ENCODE measurements at regions not wholly inside any gene's neighbourhood (a gene's known extent, or its start where the extent isn't known, plus 50 kb on each side); places are given as distances from the start of the nearest gene placed in this dataset.
A peak's percentile ranks its signal among the peaks of the same experiment; 100 is the strongest.

GRCh38 chr21:31583498-31583897 lies 76.0 kb upstream of the SOD1 start:
- no peak for ATAC-seq
- no peak for TF ChIP-seq ZC3H10 (CRISPR knock-in tag; IDR thresholded peaks at IDR 0.05)
- TF ChIP-seq ZFP30 (CRISPR knock-in tag; IDR thresholded peaks at IDR 0.05), result no peak

- ATAC-seq, result peak; percentile 95
- TF ChIP-seq ZNF565 (CRISPR knock-in tag; conservative IDR thresholded peaks at IDR 0.05; ENCODE audit: low read depth) (no peak), ISL1 (CRISPR knock-in tag; IDR thresholded peaks at IDR 0.05) (no peak), ZNF70 (CRISPR knock-in tag; IDR thresholded peaks at IDR 0.05) (no peak), TOX (CRISPR knock-in tag; IDR thresholded peaks at IDR 0.05; ENCODE audit: borderline replicate concordance) (no peak), ESRRG (CRISPR knock-in tag; IDR thresholded peaks at IDR 0.05) (no peak), PPARA (CRISPR knock-in tag; IDR thresholded peaks at IDR 0.05; ENCODE audit: borderline replicate concordance) (no peak), GLIS3 (CRISPR knock-in tag; IDR thresholded peaks at IDR 0.05) (no peak), ZNF8 (CRISPR knock-in tag; IDR thresholded peaks at IDR 0.05) (no peak), POU6F1 (CRISPR knock-in tag; IDR thresholded peaks at IDR 0.05; ENCODE audit: borderline replicate concordance, low read depth) (no peak), ARNTL (CRISPR knock-in tag; IDR thresholded peaks at IDR 0.05; ENCODE audit: borderline replicate concordance, low read depth) (no peak), SNAI2 (CRISPR knock-in tag; IDR thresholded peaks at IDR 0.05) (no peak), ZC3H10 (CRISPR knock-in tag; IDR thresholded peaks at IDR 0.05) (no peak)
Measured at GRCh38 chr21:31580866-31581276, 78.6 kb upstream of the SOD1 start.

GRCh38 chr21:31577271-31577670 lies 82.2 kb upstream of the SOD1 start:
- ATAC-seq, result no peak

More at GRCh38 chr21:31577271-31577670, 82.2 kb upstream of the SOD1 start:
- no peak for TF ChIP-seq GLIS3 (CRISPR knock-in tag; IDR thresholded peaks at IDR 0.05)
- no peak for TF ChIP-seq OSR1 (CRISPR knock-in tag; IDR thresholded peaks at IDR 0.05)
- no peak for TF ChIP-seq ZNF70 (CRISPR knock-in tag; IDR thresholded peaks at IDR 0.05)
- TF ChIP-seq ZC3H10 (CRISPR knock-in tag; IDR thresholded peaks at IDR 0.05), result no peak
- no peak for TF ChIP-seq CSRNP3 (CRISPR knock-in tag; IDR thresholded peaks at IDR 0.05)
- no peak for TF ChIP-seq TCF4 (CRISPR knock-in tag; IDR thresholded peaks at IDR 0.05; ENCODE audit: borderline replicate concordance)
- TF ChIP-seq TOX (CRISPR knock-in tag; IDR thresholded peaks at IDR 0.05; ENCODE audit: borderline replicate concordance), result no peak
- no peak for TF ChIP-seq ARNTL (CRISPR knock-in tag; IDR thresholded peaks at IDR 0.05; ENCODE audit: borderline replicate concordance, low read depth)
- TF ChIP-seq PPARA (CRISPR knock-in tag; IDR thresholded peaks at IDR 0.05; ENCODE audit: borderline replicate concordance), result no peak
- TF ChIP-seq SNAI2 (CRISPR knock-in tag; IDR thresholded peaks at IDR 0.05), result no peak
- TF ChIP-seq PATZ1 (CRISPR knock-in tag; IDR thresholded peaks at IDR 0.05; ENCODE audit: borderline replicate concordance), result no peak
- no peak for TF ChIP-seq ZNF8 (CRISPR knock-in tag; IDR thresholded peaks at IDR 0.05)
- TF ChIP-seq ZFP30 (CRISPR knock-in tag; IDR thresholded peaks at IDR 0.05), result no peak
- no peak for TF ChIP-seq BACH2 (CRISPR knock-in tag; IDR thresholded peaks at IDR 0.05; ENCODE audit: borderline replicate concordance)
- TF ChIP-seq TSHZ2 (CRISPR knock-in tag; IDR thresholded peaks at IDR 0.05), result no peak
- no peak for TF ChIP-seq RARB (CRISPR knock-in tag; IDR thresholded peaks at IDR 0.05)

Measured in SK-N-SH treated with all-trans-retinoic acid at 6 μM for 48 hours (cell line).